Spleen (tissue), 7 donors: ENCODE measurements at regions not wholly inside any gene's neighbourhood (a gene's known extent, or its start where the extent isn't known, plus 50 kb on each side); places are given as distances from the start of the nearest gene placed in this dataset.

Source experiments
- CTCF ChIP-seq, 11 experiments: fragments of 200-600 bp in 7 of 11; fragments of 450-650 bp in 4 of 11; sonication (generic) in 4 of 11; IDR thresholded peaks in 8 of 11; conservative IDR thresholded peaks in 3 of 11; 1 replicate in 7 of 11; 2 replicates in 4 of 11; pipeline versions ENCODE4 v1.4.0 to v1.8.0; 2016 to 2021; ENCODE audit warnings: antibody characterized with exemption in 11 of 11, inconsistent platforms in 4 of 11, mild to moderate bottlenecking in 1 of 11
- POLR2A ChIP-seq, 3 donors: fragments of 450-650 bp; IDR thresholded peaks; one replicate each; pipeline ENCODE4 v1.5.1; 2017; ENCODE audit warnings: antibody characterized with exemption in 3 of 3, mild to moderate bottlenecking in 1 of 3
- donor health status: DM: no; HTN: no; CAD: no; lungs with moderate emphysema.
- donor health status: DM: no; HTN: no; CAD: no.
- donor health status: DM: no; HTN: no; CAD: no.

- no peak for TF ChIP-seq CTCF (IDR thresholded peaks at IDR 0.05 in 8 of 11, conservative IDR thresholded peaks at IDR 0.05 in 3 of 11)
- TF ChIP-seq POLR2A (IDR thresholded peaks at IDR 0.05) = no peak
These were observed 1210.4 kb downstream of the TYW1 start for GRCh38 chr7:68206946-68207485.
